ENCODE measurements at regions not wholly inside any gene's neighbourhood (a gene's known extent, or its start where the extent isn't known, plus 50 kb on each side); places are given as distances from the start of the nearest gene placed in this dataset.

GRCh38 chr15:38873158-38873557, 308.5 kb upstream of the RASGRP1 start:
- TF ChIP-seq CTCF (IDR thresholded peaks at IDR 0.05; ENCODE audit: low read depth, low read length): no peak
- TF ChIP-seq EZH2phosphoT487 (IDR thresholded peaks at IDR 0.05; ENCODE audit: low read depth): no peak

Measured in OCI-LY3 (cell line).